Memory B cell (primary cell): ENCODE measurements at regions not wholly inside any gene's neighbourhood (a gene's known extent, or its start where the extent isn't known, plus 50 kb on each side); places are given as distances from the start of the nearest gene placed in this dataset.

Experiments used
- ATAC-seq: fragments of 150-1000 bp; cut with Tn5 transposase; 2 replicates; pipeline ENCODE4 v1.10.0; 2021; ENCODE audit warnings: low read depth, mild to moderate bottlenecking, moderate library complexity
- DNase-seq, 2 donors: peaks; one replicate each; pipeline ENCODE4 v3.0.0; 2022; ENCODE audit warnings: low spot score in 2 of 2
- H3K27ac Mint-ChIP-seq: one replicate; pipeline ENCODE4 v1.8.0; 2022; ENCODE audit warnings: mild to moderate bottlenecking, moderate library complexity, mixed read lengths
- H3K27me3 Mint-ChIP-seq: one replicate; pipeline ENCODE4 v1.8.0; 2022; ENCODE audit warnings: mixed read lengths
- H3K36me3 Mint-ChIP-seq: one replicate; pipeline ENCODE4 v1.8.0; 2022; ENCODE audit warnings: mild to moderate bottlenecking, mixed read lengths
- H3K4me1 Mint-ChIP-seq: one replicate; pipeline ENCODE4 v1.8.0; 2022; ENCODE audit warnings: mixed read lengths
- H3K4me3 Mint-ChIP-seq: one replicate; pipeline ENCODE4 v1.8.0; 2022; ENCODE audit warnings: mild to moderate bottlenecking, moderate library complexity, mixed read lengths
- H3K9me3 Mint-ChIP-seq: one replicate; pipeline ENCODE4 v1.8.0; 2022; ENCODE audit warnings: mixed read lengths

- Mint-ChIP-seq H3K4me3 (no peak overlapping the region), H3K27ac (no peak overlapping the region), H3K4me1 (no peaks in the 10 kb centered on the region), H3K27me3 (peaks cover 7% of the 10 kb centered on the region), H3K9me3 (no peaks in the 10 kb centered on the region), H3K36me3 (no peaks in the 10 kb centered on the region)
- DNase-seq (no peak), ATAC-seq (no peak)
Observed at GRCh38 chr6:105817370-105817769, 268.8 kb upstream of the PRDM1 start.

- Mint-ChIP-seq H3K4me1 (no peaks in the 10 kb centered on the region), H3K27me3 (peaks cover 7% of the 10 kb centered on the region), H3K36me3 (no peaks in the 10 kb centered on the region), H3K4me3 (no peak overlapping the region), H3K27ac (no peak overlapping the region), H3K9me3 (no peaks in the 10 kb centered on the region)
- DNase-seq (no peak), ATAC-seq (no peak)
Observed at GRCh38 chr6:105816847-105817246, 269.3 kb upstream of the PRDM1 start.

GRCh38 chr6:105815661-105816555 lies 270.2 kb upstream of the PRDM1 start:
- H3K36me3 Mint-ChIP-seq = no peaks in the 10 kb centered on the region
- DNase-seq = no peak
- H3K9me3 Mint-ChIP-seq = no peaks in the 10 kb centered on the region
- no peaks in the 10 kb centered on the region for H3K4me1 Mint-ChIP-seq
- H3K27me3 Mint-ChIP-seq = peaks cover 7% of the 10 kb centered on the region
- ATAC-seq = no peak
- no peak overlapping the region for H3K27ac Mint-ChIP-seq
- no peak overlapping the region for H3K4me3 Mint-ChIP-seq

- no peak for DNase-seq
- ATAC-seq = no peak
- Mint-ChIP-seq H3K4me1 (peaks cover 4% of the 10 kb centered on the region), H3K36me3 (no peaks in the 10 kb centered on the region), H3K27ac (no peak overlapping the region), H3K4me3 (no peak overlapping the region), H3K9me3 (no peaks in the 10 kb centered on the region), H3K27me3 (peaks cover 7% of the 10 kb centered on the region)
Observed at GRCh38 chr6:105814745-105815536, 271.2 kb upstream of the PRDM1 start.

GRCh38 chr6:105810922-105811482 lies 275.1 kb upstream of the PRDM1 start:
- no peak for DNase-seq
- ATAC-seq = no peak
- H3K27ac Mint-ChIP-seq = no peak overlapping the region
- no peak overlapping the region for H3K4me3 Mint-ChIP-seq
- H3K9me3 Mint-ChIP-seq = no peaks in the 10 kb centered on the region
- H3K36me3 Mint-ChIP-seq = no peaks in the 10 kb centered on the region
- H3K27me3 Mint-ChIP-seq = peaks cover 11% of the 10 kb centered on the region
- peaks cover 4% of the 10 kb centered on the region for H3K4me1 Mint-ChIP-seq

GRCh38 chr6:105810105-105810921 lies 275.8 kb upstream of the PRDM1 start:
- Mint-ChIP-seq H3K27ac (no peak overlapping the region), H3K4me1 (peaks cover 4% of the 10 kb centered on the region)
- no peak for ATAC-seq

GRCh38 chr6:105808571-105808970 lies 277.6 kb upstream of the PRDM1 start:
- Mint-ChIP-seq H3K27ac (no peak overlapping the region), H3K4me3 (no peak overlapping the region), H3K4me1 (peaks cover 4% of the 10 kb centered on the region), H3K36me3 (no peaks in the 10 kb centered on the region), H3K27me3 (peaks cover 6% of the 10 kb centered on the region), H3K9me3 (no peaks in the 10 kb centered on the region)
- DNase-seq (no peak), ATAC-seq (no peak)

More at GRCh38 chr6:105810105-105810921, 275.8 kb upstream of the PRDM1 start:
- no peaks in the 10 kb centered on the region for H3K9me3 Mint-ChIP-seq
- H3K36me3 Mint-ChIP-seq = no peaks in the 10 kb centered on the region
- DNase-seq = no peak
- H3K4me3 Mint-ChIP-seq = no peak overlapping the region
- H3K27me3 Mint-ChIP-seq = peaks cover 11% of the 10 kb centered on the region

- Mint-ChIP-seq H3K9me3 (no peaks in the 10 kb centered on the region), H3K4me3 (no peak overlapping the region), H3K36me3 (no peaks in the 10 kb centered on the region), H3K27ac (no peak overlapping the region), H3K27me3 (peaks cover 6% of the 10 kb centered on the region), H3K4me1 (peaks cover 4% of the 10 kb centered on the region)
- DNase-seq (no peak), ATAC-seq (no peak)
Observed at GRCh38 chr6:105807905-105808304, 278.2 kb upstream of the PRDM1 start.

GRCh38 chr6:105806486-105806920 lies 279.6 kb upstream of the PRDM1 start:
- DNase-seq (no peak), ATAC-seq (no peak)
- peaks cover 6% of the 10 kb centered on the region for H3K27me3 Mint-ChIP-seq
- H3K27ac Mint-ChIP-seq = no peak overlapping the region
- H3K4me1 Mint-ChIP-seq = peaks cover 4% of the 10 kb centered on the region
- H3K36me3 Mint-ChIP-seq = no peaks in the 10 kb centered on the region
- no peaks in the 10 kb centered on the region for H3K9me3 Mint-ChIP-seq
- no peak overlapping the region for H3K4me3 Mint-ChIP-seq

GRCh38 chr6:105805501-105806023 lies 280.6 kb upstream of the PRDM1 start:
- Mint-ChIP-seq H3K27me3 (peaks cover 7% of the 10 kb centered on the region), H3K4me1 (peaks cover 3% of the 10 kb centered on the region), H3K27ac (no peak overlapping the region), H3K9me3 (no peaks in the 10 kb centered on the region), H3K4me3 (no peak overlapping the region), H3K36me3 (no peaks in the 10 kb centered on the region)
- DNase-seq (no peak), ATAC-seq (no peak)

- no peak for ATAC-seq
- Mint-ChIP-seq H3K27me3 (peaks cover 7% of the 10 kb centered on the region), H3K4me3 (no peak overlapping the region), H3K4me1 (no peaks in the 10 kb centered on the region), H3K27ac (no peak overlapping the region), H3K9me3 (no peaks in the 10 kb centered on the region), H3K36me3 (no peaks in the 10 kb centered on the region)
- no peak for DNase-seq
Observed at GRCh38 chr6:105804424-105804823, 281.7 kb upstream of the PRDM1 start.

GRCh38 chr6:105804000-105804399 lies 282.1 kb upstream of the PRDM1 start:
- Mint-ChIP-seq H3K36me3 (no peaks in the 10 kb centered on the region), H3K4me1 (peaks cover 3% of the 10 kb centered on the region), H3K4me3 (no peak overlapping the region), H3K27ac (no peak overlapping the region), H3K27me3 (peaks cover 5% of the 10 kb centered on the region), H3K9me3 (no peaks in the 10 kb centered on the region)
- DNase-seq (no peak), ATAC-seq (no peak)

GRCh38 chr6:105803442-105803841 lies 282.7 kb upstream of the PRDM1 start:
- no peaks in the 10 kb centered on the region for H3K9me3 Mint-ChIP-seq
- no peak for ATAC-seq
- H3K4me3 Mint-ChIP-seq = no peak overlapping the region
- no peaks in the 10 kb centered on the region for H3K36me3 Mint-ChIP-seq
- no peak for DNase-seq
- H3K27ac Mint-ChIP-seq = no peak overlapping the region
- H3K4me1 Mint-ChIP-seq = peaks cover 3% of the 10 kb centered on the region
- H3K27me3 Mint-ChIP-seq = peaks cover 5% of the 10 kb centered on the region
